ENCODE measurements at regions not wholly inside any gene's neighbourhood (a gene's known extent, or its start where the extent isn't known, plus 50 kb on each side); places are given as distances from the start of the nearest gene placed in this dataset.

DNA sequence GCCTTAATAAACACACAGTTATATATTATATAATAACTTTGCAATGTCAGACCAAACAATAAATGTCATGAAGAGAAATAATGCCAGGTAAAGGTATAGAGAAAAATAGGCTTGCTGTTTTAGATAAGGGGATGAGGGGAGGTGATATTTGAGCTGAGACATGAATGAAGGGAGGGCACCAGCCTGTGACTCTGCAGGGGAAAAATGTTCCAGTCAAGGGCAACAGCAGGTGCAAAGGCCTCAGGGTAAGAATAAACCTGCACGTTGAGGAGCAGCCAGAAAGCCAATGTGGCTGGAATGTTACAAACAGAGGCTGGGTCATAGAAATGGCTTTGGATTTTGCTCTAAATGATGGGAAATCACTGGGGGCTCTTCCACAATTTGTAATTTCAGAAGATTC, 519.6 kb downstream of the SOX6 start:
- TF ChIP-seq, protein P1, sequence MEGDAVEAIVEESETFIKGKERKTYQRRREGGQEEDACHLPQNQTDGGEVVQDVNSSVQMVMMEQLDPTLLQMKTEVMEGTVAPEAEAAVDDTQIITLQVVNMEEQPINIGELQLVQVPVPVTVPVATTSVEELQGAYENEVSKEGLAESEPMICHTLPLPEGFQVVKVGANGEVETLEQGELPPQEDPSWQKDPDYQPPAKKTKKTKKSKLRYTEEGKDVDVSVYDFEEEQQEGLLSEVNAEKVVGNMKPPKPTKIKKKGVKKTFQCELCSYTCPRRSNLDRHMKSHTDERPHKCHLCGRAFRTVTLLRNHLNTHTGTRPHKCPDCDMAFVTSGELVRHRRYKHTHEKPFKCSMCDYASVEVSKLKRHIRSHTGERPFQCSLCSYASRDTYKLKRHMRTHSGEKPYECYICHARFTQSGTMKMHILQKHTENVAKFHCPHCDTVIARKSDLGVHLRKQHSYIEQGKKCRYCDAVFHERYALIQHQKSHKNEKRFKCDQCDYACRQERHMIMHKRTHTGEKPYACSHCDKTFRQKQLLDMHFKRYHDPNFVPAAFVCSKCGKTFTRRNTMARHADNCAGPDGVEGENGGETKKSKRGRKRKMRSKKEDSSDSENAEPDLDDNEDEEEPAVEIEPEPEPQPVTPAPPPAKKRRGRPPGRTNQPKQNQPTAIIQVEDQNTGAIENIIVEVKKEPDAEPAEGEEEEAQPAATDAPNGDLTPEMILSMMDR (IDR thresholded peaks at IDR 0.05), result no peak
- TF ChIP-seq POLR2A (IDR thresholded peaks at IDR 0.05), result no peak

All from right lobe of liver (tissue), 4 donors.